Activated naive CD8-positive, alpha-beta T cell treated with anti-CD3 and anti-CD28 coated beads, Interleukin-2, amount 50 U/mL, for 16 hours (primary cell): ENCODE measurements at regions not wholly inside any gene's neighbourhood (a gene's known extent, or its start where the extent isn't known, plus 50 kb on each side); places are given as distances from the start of the nearest gene placed in this dataset.

Source experiments
- DNase-seq: peaks from one replicate; pipeline ENCODE4 v3.0.0-alpha.2; 2020; ENCODE audit warnings: low read depth, low spot score

- DNase-seq: no peak
These were observed 187.3 kb upstream of the TNP1 start for GRCh38 chr2:217047209-217047608.

- DNase-seq: no peak
These were observed 186.0 kb upstream of the TNP1 start for GRCh38 chr2:217045700-217046475.

GRCh38 chr2:217040099-217040498 lies 180.2 kb upstream of the TNP1 start:
- no peak for DNase-seq

- DNase-seq: no peak
These were observed 178.1 kb upstream of the TNP1 start for GRCh38 chr2:217038001-217038400.

- DNase-seq: no peak
These were observed 177.5 kb upstream of the TNP1 start for GRCh38 chr2:217037353-217037752.

- no peak for DNase-seq
These were observed 176.1 kb upstream of the TNP1 start for GRCh38 chr2:217035967-217036366.

GRCh38 chr2:217033186-217033585 lies 173.3 kb upstream of the TNP1 start:
- DNase-seq: no peak

GRCh38 chr2:217031445-217031844 lies 171.6 kb upstream of the TNP1 start:
- DNase-seq: no peak

GRCh38 chr2:217030081-217030480 lies 170.2 kb upstream of the TNP1 start:
- no peak for DNase-seq

GRCh38 chr2:217028128-217028527 lies 168.3 kb upstream of the TNP1 start:
- no peak for DNase-seq

GRCh38 chr2:217027414-217027813 lies 167.6 kb upstream of the TNP1 start:
- DNase-seq: no peak

GRCh38 chr2:217026569-217026968 lies 166.7 kb upstream of the TNP1 start:
- no peak for DNase-seq

GRCh38 chr2:217026161-217026560 lies 166.3 kb upstream of the TNP1 start:
- DNase-seq: no peak

GRCh38 chr2:217023611-217024010 lies 163.7 kb upstream of the TNP1 start:
- DNase-seq: no peak

- no peak for DNase-seq
These were observed 157.8 kb upstream of the TNP1 start for GRCh38 chr2:217017456-217018252.

- DNase-seq: no peak
These were observed 157.0 kb upstream of the TNP1 start for GRCh38 chr2:217016796-217017419.

- no peak for DNase-seq
These were observed 154.7 kb upstream of the TNP1 start for GRCh38 chr2:217014328-217015105.

GRCh38 chr2:217013926-217014325 lies 154.1 kb upstream of the TNP1 start:
- no peak for DNase-seq

- no peak for DNase-seq
These were observed 151.7 kb upstream of the TNP1 start for GRCh38 chr2:217011576-217011975.

GRCh38 chr2:217010173-217010572 lies 150.3 kb upstream of the TNP1 start:
- DNase-seq: no peak

GRCh38 chr2:217008794-217009193 lies 148.9 kb upstream of the TNP1 start:
- no peak for DNase-seq

GRCh38 chr2:217006217-217006616 lies 146.4 kb upstream of the TNP1 start:
- no peak for DNase-seq
